Gastroesophageal sphincter (tissue), 4 donors: ENCODE measurements at regions not wholly inside any gene's neighbourhood (a gene's known extent, or its start where the extent isn't known, plus 50 kb on each side); places are given as distances from the start of the nearest gene placed in this dataset.

Source experiments
- ATAC-seq: fragments of 150-250 bp; one replicate; pipeline ENCODE4 v1.9.1; 2016; ENCODE audit warnings: mild to moderate bottlenecking, moderate library complexity
- H3K27ac ChIP-seq, 4 donors: fragments of 200-600 bp; sonication (generic) in 3 of 4; 1 replicate in 3 of 4; 2 replicates in 1 of 4; pipeline ENCODE4 v1.5.1; 2016 to 2019
- H3K27me3 ChIP-seq: fragments of 200-600 bp; sonication (generic); one replicate; pipeline ENCODE4 v1.5.1; 2019
- H3K36me3 ChIP-seq, 2 donors: fragments of 200-600 bp; sonication (generic); one replicate each; pipeline ENCODE4 v1.5.1; 2019; ENCODE audit warnings: control low read depth in 1 of 2
- H3K4me1 ChIP-seq, 3 donors: fragments of 200-600 bp; sonication (generic); 1 replicate in 2 of 3; 2 replicates in 1 of 3; pipeline ENCODE4 v1.5.1; 2016 to 2019; ENCODE audit warnings: control low read depth in 2 of 3
- H3K4me3 ChIP-seq, 2 donors: fragments of 200-600 bp; sonication (generic); one replicate each; pipeline ENCODE4 v1.5.1; 2019; ENCODE audit warnings: mild to moderate bottlenecking in 1 of 2, moderate library complexity in 1 of 2
- H3K9me3 ChIP-seq, 3 donors: fragments of 200-600 bp; sonication (generic); one replicate each; pipeline ENCODE4 v1.5.1; 2017 to 2019; ENCODE audit warnings: control low read depth in 2 of 3
- CTCF ChIP-seq, 4 experiments: fragments of 200-600 bp in 2 of 4; fragments of 450-650 bp in 2 of 4; sonication (generic) in 1 of 4; IDR thresholded peaks; one replicate each; pipeline ENCODE4 v1.5.1; 2017 to 2019; ENCODE audit warnings: antibody characterized with exemption in 4 of 4, mild to moderate bottlenecking in 2 of 4, moderate library complexity in 2 of 4
- EP300 ChIP-seq: sonication (generic); formaldehyde crosslinking; IDR thresholded peaks from one replicate; pipeline ENCODE4 v1.6.1; 2017; ENCODE audit warnings: antibody characterized with exemption, mild to moderate bottlenecking
- POLR2A ChIP-seq, 2 donors: fragments of 450-650 bp; IDR thresholded peaks; one replicate each; pipeline ENCODE4 v1.6.1; 2017; ENCODE audit warnings: antibody characterized with exemption in 2 of 2, mild to moderate bottlenecking in 2 of 2, moderate library complexity in 1 of 2
- POLR2AphosphoS5 ChIP-seq: sonication (generic); formaldehyde crosslinking; IDR thresholded peaks from one replicate; pipeline ENCODE4 v1.6.1; 2017; ENCODE audit warnings: antibody characterized with exemption
- WGBS, 2 donors: methylation state at CpG; one replicate each; pipeline ENCODE4 v1.1.5; 2018; ENCODE audit warnings: low coverage in 1 of 2; 5-methylcytosine and 5-hydroxymethylcytosine counted together

- Histone ChIP-seq H3K9me3 (no peaks in the 10 kb centered on the region), H3K27ac (no peak overlapping the region), H3K4me3 (no peak overlapping the region), H3K27me3 (no peaks in the 10 kb centered on the region), H3K36me3 (no peaks in the 10 kb centered on the region), H3K4me1 (peaks cover 0 to 4% (median 0%) of the 10 kb centered on the region in 3 donors)
- no peak for ATAC-seq
- WGBS, 2 donors: 50 to 67% methylated on average over 7 of the region's 7 CpGs
- TF ChIP-seq CTCF (IDR thresholded peaks at IDR 0.05): no peak
- TF ChIP-seq POLR2AphosphoS5: no peak
- TF ChIP-seq EP300: no peak
- no peak for TF ChIP-seq POLR2A (IDR thresholded peaks at IDR 0.05)
Measured at GRCh38 chr2:67095121-67095520, 302.0 kb upstream of the ETAA1 start.

GRCh38 chr2:67096886-67097285 is 300.2 kb upstream of the ETAA1 start:
- TF ChIP-seq POLR2A (IDR thresholded peaks at IDR 0.05) (no peak), CTCF (IDR thresholded peaks at IDR 0.05) (no peak), EP300 (no peak), POLR2AphosphoS5 (no peak)

GRCh38 chr2:67103157-67103556 is 294.0 kb upstream of the ETAA1 start:
- Histone ChIP-seq H3K36me3 (no peaks in the 10 kb centered on the region), H3K4me3 (no peak overlapping the region), H3K27me3 (no peaks in the 10 kb centered on the region), H3K27ac (no peak overlapping the region), H3K9me3 (peaks cover 0 to 14% (median 0%) of the 10 kb centered on the region in 3 donors), H3K4me1 (no peaks in the 10 kb centered on the region)
- TF ChIP-seq CTCF (IDR thresholded peaks at IDR 0.05) (no peak), EP300 (no peak), POLR2A (IDR thresholded peaks at IDR 0.05) (no peak), POLR2AphosphoS5 (no peak)
- ATAC-seq: no peak

More at GRCh38 chr2:67096886-67097285, 300.2 kb upstream of the ETAA1 start:
- Histone ChIP-seq H3K9me3 (no peaks in the 10 kb centered on the region), H3K27ac (no peak overlapping the region), H3K4me1 (peaks cover 0 to 4% (median 0%) of the 10 kb centered on the region in 3 donors), H3K27me3 (no peaks in the 10 kb centered on the region), H3K4me3 (no peak overlapping the region), H3K36me3 (no peaks in the 10 kb centered on the region)
- no peak for ATAC-seq

GRCh38 chr2:67108231-67108630 is 288.9 kb upstream of the ETAA1 start:
- Histone ChIP-seq H3K4me1 (no peaks in the 10 kb centered on the region), H3K4me3 (no peak overlapping the region), H3K27me3 (no peaks in the 10 kb centered on the region), H3K27ac (no peak overlapping the region), H3K9me3 (peaks cover 0 to 14% (median 0%) of the 10 kb centered on the region in 3 donors), H3K36me3 (no peaks in the 10 kb centered on the region)
- TF ChIP-seq POLR2AphosphoS5: no peak
- TF ChIP-seq EP300: no peak
- TF ChIP-seq CTCF (IDR thresholded peaks at IDR 0.05): no peak
- no peak for TF ChIP-seq POLR2A (IDR thresholded peaks at IDR 0.05)
- 20 to 21% methylated on average over 2 of the region's 2 CpGs for WGBS, 2 donors
- no peak for ATAC-seq

GRCh38 chr2:67124531-67124930 is 272.6 kb upstream of the ETAA1 start:
- TF ChIP-seq EP300 (no peak), CTCF (IDR thresholded peaks at IDR 0.05) (no peak), POLR2A (IDR thresholded peaks at IDR 0.05) (no peak), POLR2AphosphoS5 (no peak)
- Histone ChIP-seq H3K4me1 (peaks cover 0 to 6% (median 0%) of the 10 kb centered on the region in 3 donors), H3K36me3 (no peaks in the 10 kb centered on the region), H3K4me3 (no peak overlapping the region), H3K9me3 (no peaks in the 10 kb centered on the region), H3K27ac (no peak overlapping the region), H3K27me3 (no peaks in the 10 kb centered on the region)
- ATAC-seq: no peak
- 75 to 100% methylated on average over 1 of the region's 1 CpG for WGBS, 2 donors
